OCI-LY1 (cell line): ENCODE measurements at regions not wholly inside any gene's neighbourhood (a gene's known extent, or its start where the extent isn't known, plus 50 kb on each side); places are given as distances from the start of the nearest gene placed in this dataset.

Experiments
- H2AFZ ChIP-seq: fragments of 200-600 bp; sonication (generic), shearing (Covaris generic); 2 replicates; pipeline ENCODE4 v1.6.0; 2014; ENCODE audit warnings: antibody characterized with exemption, mild to moderate bottlenecking, low read length
- H3F3A ChIP-seq: fragments of 200-600 bp; sonication (generic), shearing (Covaris generic); 2 replicates; pipeline ENCODE4 v1.6.0; 2014; ENCODE audit warnings: mild to moderate bottlenecking, antibody characterized with exemption, low read length, moderate library complexity; ENCODE audit not compliant: insufficient read depth
- H3K27ac ChIP-seq: fragments of 200-600 bp; sonication (generic); 2 replicates; pipeline ENCODE4 v1.5.1; 2014; ENCODE audit warnings: low read length, mixed run types, mild to moderate bottlenecking, low read depth; ENCODE audit not compliant: poor library complexity, severe bottlenecking
- H3K27me3 ChIP-seq: fragments of 200-600 bp; sonication (generic); 2 replicates; pipeline ENCODE4 v1.6.0; 2014; ENCODE audit warnings: antibody characterized with exemption, mild to moderate bottlenecking, low read length, moderate library complexity; ENCODE audit not compliant: insufficient read depth
- H3K36me3 ChIP-seq: fragments of 200-600 bp; sonication (generic); 2 replicates; pipeline ENCODE4 v1.6.1; 2014; ENCODE audit warnings: mild to moderate bottlenecking, antibody characterized with exemption, low read length, moderate library complexity, mixed read lengths; ENCODE audit not compliant: insufficient read depth
- H3K4me1 ChIP-seq: fragments of 200-600 bp; sonication (generic); 2 replicates; pipeline ENCODE4 v1.5.1; 2014; ENCODE audit warnings: mild to moderate bottlenecking, low read length, moderate library complexity; ENCODE audit not compliant: insufficient read depth, severe bottlenecking
- H3K4me2 ChIP-seq: fragments of 200-600 bp; sonication (generic), shearing (Covaris generic); 2 replicates; pipeline ENCODE4 v1.6.1; 2014; ENCODE audit warnings: low read length
- H3K4me3 ChIP-seq: fragments of 200-600 bp; sonication (generic); 2 replicates; pipeline ENCODE4 v1.5.1; 2014; ENCODE audit warnings: low read length, low read depth, mild to moderate bottlenecking, mixed read lengths; ENCODE audit not compliant: poor library complexity, severe bottlenecking
- H3K79me2 ChIP-seq: fragments of 200-600 bp; shearing (Covaris generic); 2 replicates; pipeline ENCODE4 v1.6.1; 2016; ENCODE audit warnings: mixed run types, low read length, mixed read lengths; ENCODE audit not compliant: insufficient read depth
- H3K9ac ChIP-seq: fragments of 200-600 bp; sonication (generic), shearing (Covaris generic); 2 replicates; pipeline ENCODE4 v1.6.1; 2014; ENCODE audit warnings: mild to moderate bottlenecking, low read length, mixed read lengths
- H3K9me2 ChIP-seq: fragments of 200-600 bp; sonication (generic), shearing (Covaris generic); 2 replicates; pipeline ENCODE4 v1.6.1; 2014; ENCODE audit warnings: low read depth, mild to moderate bottlenecking, low read length, mixed read lengths
- H3K9me3 ChIP-seq: fragments of 200-600 bp; shearing (Covaris generic); 2 replicates; pipeline ENCODE4 v1.6.1; 2014; ENCODE audit warnings: low read length, mixed read lengths
- H4K20me1 ChIP-seq: fragments of 200-600 bp; sonication (generic), shearing (Covaris generic); 2 replicates; pipeline ENCODE4 v1.6.0; 2016; ENCODE audit warnings: mild to moderate bottlenecking, low read length; ENCODE audit not compliant: insufficient read depth
- EZH2 ChIP-seq: fragments of 200-600 bp; sonication (generic), shearing (Covaris generic); IDR thresholded peaks from 2 replicates; pipeline ENCODE4 v1.8.0; 2017; ENCODE audit warnings: borderline replicate concordance, mixed run types, mild to moderate bottlenecking, antibody characterized with exemption, low read length, moderate library complexity, mixed read lengths
- TF ChIP-seq, protein P1 (sequence below): fragments of 200-600 bp; sonication (generic), shearing (Covaris generic); IDR thresholded peaks from 2 replicates; pipeline ENCODE4 v1.5.1; 2017; ENCODE audit warnings: mild to moderate bottlenecking, antibody characterized with exemption, low read length, moderate library complexity, mixed read lengths

- no peak overlapping the region for H2AFZ ChIP-seq
- H3K27me3 ChIP-seq, result no peaks in the 10 kb centered on the region
- H3K4me3 ChIP-seq, result no peak overlapping the region
- H3K36me3 ChIP-seq, result no peaks in the 10 kb centered on the region
- no peaks in the 10 kb centered on the region for H3K9me3 ChIP-seq
- no peaks in the 10 kb centered on the region for H3K4me1 ChIP-seq
- no peak overlapping the region for H3K27ac ChIP-seq
- no peak for TF ChIP-seq EZH2
- TF ChIP-seq, protein P1, sequence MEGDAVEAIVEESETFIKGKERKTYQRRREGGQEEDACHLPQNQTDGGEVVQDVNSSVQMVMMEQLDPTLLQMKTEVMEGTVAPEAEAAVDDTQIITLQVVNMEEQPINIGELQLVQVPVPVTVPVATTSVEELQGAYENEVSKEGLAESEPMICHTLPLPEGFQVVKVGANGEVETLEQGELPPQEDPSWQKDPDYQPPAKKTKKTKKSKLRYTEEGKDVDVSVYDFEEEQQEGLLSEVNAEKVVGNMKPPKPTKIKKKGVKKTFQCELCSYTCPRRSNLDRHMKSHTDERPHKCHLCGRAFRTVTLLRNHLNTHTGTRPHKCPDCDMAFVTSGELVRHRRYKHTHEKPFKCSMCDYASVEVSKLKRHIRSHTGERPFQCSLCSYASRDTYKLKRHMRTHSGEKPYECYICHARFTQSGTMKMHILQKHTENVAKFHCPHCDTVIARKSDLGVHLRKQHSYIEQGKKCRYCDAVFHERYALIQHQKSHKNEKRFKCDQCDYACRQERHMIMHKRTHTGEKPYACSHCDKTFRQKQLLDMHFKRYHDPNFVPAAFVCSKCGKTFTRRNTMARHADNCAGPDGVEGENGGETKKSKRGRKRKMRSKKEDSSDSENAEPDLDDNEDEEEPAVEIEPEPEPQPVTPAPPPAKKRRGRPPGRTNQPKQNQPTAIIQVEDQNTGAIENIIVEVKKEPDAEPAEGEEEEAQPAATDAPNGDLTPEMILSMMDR, result no peak
- no peaks in the 10 kb centered on the region for H3K9me2 ChIP-seq
- no peak overlapping the region for H3K9ac ChIP-seq
- H4K20me1 ChIP-seq, result no peaks in the 10 kb centered on the region
- H3K79me2 ChIP-seq, result no peaks in the 10 kb centered on the region
- H3K4me2 ChIP-seq, result no peak overlapping the region
- no peaks in the 10 kb centered on the region for H3F3A ChIP-seq
Observed at GRCh38 chr5:52043543-52043942, 660.3 kb downstream of the ISL1 start.

GRCh38 chr5:52051759-52052158 lies 668.5 kb downstream of the ISL1 start:
- H3K4me1 ChIP-seq, result no peaks in the 10 kb centered on the region
- no peaks in the 10 kb centered on the region for H3K36me3 ChIP-seq

GRCh38 chr5:52063186-52063585 lies 679.9 kb downstream of the ISL1 start:
- Histone ChIP-seq H2AFZ (no peak overlapping the region), H3K27ac (no peak overlapping the region), H3K27me3 (no peaks in the 10 kb centered on the region), H3K9ac (no peak overlapping the region), H3K9me3 (no peaks in the 10 kb centered on the region), H3K4me2 (no peak overlapping the region), H3K4me3 (no peak overlapping the region), H3K4me1 (no peaks in the 10 kb centered on the region), H3K36me3 (no peaks in the 10 kb centered on the region), H3K79me2 (no peaks in the 10 kb centered on the region), H3F3A (no peaks in the 10 kb centered on the region), H3K9me2 (no peaks in the 10 kb centered on the region), H4K20me1 (no peaks in the 10 kb centered on the region)
- no peak for TF ChIP-seq EZH2
- TF ChIP-seq, protein P1, result no peak

More at GRCh38 chr5:52051759-52052158, 668.5 kb downstream of the ISL1 start:
- no peaks in the 10 kb centered on the region for H3K27me3 ChIP-seq
- no peak overlapping the region for H2AFZ ChIP-seq
- no peaks in the 10 kb centered on the region for H4K20me1 ChIP-seq
- H3K4me2 ChIP-seq, result no peak overlapping the region
- no peak overlapping the region for H3K9ac ChIP-seq
- TF ChIP-seq, protein P1, result no peak
- TF ChIP-seq EZH2, result no peak
- no peak overlapping the region for H3K4me3 ChIP-seq
- no peaks in the 10 kb centered on the region for H3K9me3 ChIP-seq
- no peaks in the 10 kb centered on the region for H3F3A ChIP-seq
- no peaks in the 10 kb centered on the region for H3K9me2 ChIP-seq
- no peak overlapping the region for H3K27ac ChIP-seq
- H3K79me2 ChIP-seq, result no peaks in the 10 kb centered on the region
